ENCODE measurements at regions not wholly inside any gene's neighbourhood (a gene's known extent, or its start where the extent isn't known, plus 50 kb on each side); places are given as distances from the start of the nearest gene placed in this dataset.

- DNase-seq (no peak), ATAC-seq (ENCODE audit: low FRiP score in 2 of 2) (no peak)
- Histone ChIP-seq H3K4me3 (no peak overlapping the region), H3K36me3 (no peaks in the 10 kb centered on the region), H3K27me3 (no peaks in the 10 kb centered on the region), H3K4me1 (no peaks in the 10 kb centered on the region), H3K9me3 (peaks cover 0 to 5% (median 0%) of the 10 kb centered on the region in 4 donors), H3K27ac (no peak overlapping the region)
- 31 to 44% methylated on average over 1 of the region's 1 CpG for WGBS, 2 donors
- no peak for TF ChIP-seq EP300 (IDR thresholded peaks at IDR 0.05)
- no peak for TF ChIP-seq POLR2AphosphoS5 (IDR thresholded peaks at IDR 0.05)
- no peak for TF ChIP-seq POLR2A (IDR thresholded peaks at IDR 0.05)
- TF ChIP-seq CTCF (IDR thresholded peaks at IDR 0.05), result no peak
Measured at GRCh38 chr5:19002111-19002510, 985.9 kb downstream of the CDH18 start.

- 48 to 60% methylated on average over 5 of the region's 5 CpGs for WGBS, 2 donors
Measured at GRCh38 chr5:19018822-19019221, 969.2 kb downstream of the CDH18 start.

GRCh38 chr5:19031491-19031890 is 956.5 kb downstream of the CDH18 start:
- Histone ChIP-seq H3K9me3 (no peaks in the 10 kb centered on the region), H3K4me1 (no peaks in the 10 kb centered on the region), H3K4me3 (no peak overlapping the region), H3K36me3 (no peaks in the 10 kb centered on the region), H3K27ac (no peak overlapping the region), H3K27me3 (no peaks in the 10 kb centered on the region)
- no peak for TF ChIP-seq POLR2AphosphoS5 (IDR thresholded peaks at IDR 0.05)
- no peak for TF ChIP-seq EP300 (IDR thresholded peaks at IDR 0.05)
- no peak for TF ChIP-seq POLR2A (IDR thresholded peaks at IDR 0.05)
- no peak for TF ChIP-seq CTCF (IDR thresholded peaks at IDR 0.05)
- 68 to 81% methylated on average over 3 of the region's 3 CpGs for WGBS, 2 donors
- DNase-seq (no peak), ATAC-seq (ENCODE audit: low FRiP score in 2 of 2) (no peak)

More at GRCh38 chr5:19018822-19019221, 969.2 kb downstream of the CDH18 start:
- no peaks in the 10 kb centered on the region for H3K4me1 ChIP-seq
- DNase-seq, result no peak
- no peaks in the 10 kb centered on the region for H3K36me3 ChIP-seq
- no peak for ATAC-seq (ENCODE audit: low FRiP score in 2 of 2)
- no peaks in the 10 kb centered on the region for H3K27me3 ChIP-seq
- H3K9me3 ChIP-seq, result no peaks in the 10 kb centered on the region
- TF ChIP-seq EP300 (IDR thresholded peaks at IDR 0.05), result no peak
- no peak for TF ChIP-seq POLR2A (IDR thresholded peaks at IDR 0.05)
- no peak for TF ChIP-seq CTCF (IDR thresholded peaks at IDR 0.05)
- no peak for TF ChIP-seq POLR2AphosphoS5 (IDR thresholded peaks at IDR 0.05)
- H3K4me3 ChIP-seq, result no peak overlapping the region
- H3K27ac ChIP-seq, result no peak overlapping the region

GRCh38 chr5:19035816-19036215 is 952.2 kb downstream of the CDH18 start:
- ATAC-seq (ENCODE audit: low FRiP score in 2 of 2) (no peak), DNase-seq (no peak)
- H3K4me1 ChIP-seq, result no peaks in the 10 kb centered on the region
- no peak overlapping the region for H3K4me3 ChIP-seq
- no peaks in the 10 kb centered on the region for H3K36me3 ChIP-seq
- H3K9me3 ChIP-seq, result no peaks in the 10 kb centered on the region
- TF ChIP-seq EP300 (IDR thresholded peaks at IDR 0.05) (no peak), POLR2AphosphoS5 (IDR thresholded peaks at IDR 0.05) (no peak), POLR2A (IDR thresholded peaks at IDR 0.05) (no peak), CTCF (IDR thresholded peaks at IDR 0.05) (no peak)
- H3K27ac ChIP-seq, result no peak overlapping the region
- 3 to 81% methylated on average over 1 of the region's 1 CpG for WGBS, 2 donors
- H3K27me3 ChIP-seq, result no peaks in the 10 kb centered on the region

- Histone ChIP-seq H3K4me1 (no peaks in the 10 kb centered on the region), H3K36me3 (no peaks in the 10 kb centered on the region), H3K4me3 (no peak overlapping the region), H3K27ac (no peak overlapping the region), H3K27me3 (no peaks in the 10 kb centered on the region), H3K9me3 (peaks cover 0 to 2% (median 0%) of the 10 kb centered on the region in 4 donors)
- 80 to 88% methylated on average over 2 of the region's 2 CpGs for WGBS, 2 donors
- ATAC-seq (ENCODE audit: low FRiP score in 2 of 2), result no peak
- DNase-seq, result no peak
- TF ChIP-seq POLR2AphosphoS5 (IDR thresholded peaks at IDR 0.05) (no peak), CTCF (IDR thresholded peaks at IDR 0.05) (no peak), EP300 (IDR thresholded peaks at IDR 0.05) (no peak), POLR2A (IDR thresholded peaks at IDR 0.05) (no peak)
Measured at GRCh38 chr5:19042106-19042505, 945.9 kb downstream of the CDH18 start.
